Liver (tissue), 8 donors: ENCODE measurements at regions not wholly inside any gene's neighbourhood (a gene's known extent, or its start where the extent isn't known, plus 50 kb on each side); places are given as distances from the start of the nearest gene placed in this dataset.

Source experiments
- DNase-seq: peaks from one replicate; pipeline ENCODE4 v3.0.0-alpha.2; 2017; ENCODE audit warnings: low spot score
- H3K27ac ChIP-seq, 2 donors: one replicate each; pipeline ENCODE4 v1.7.0; 2013; ENCODE audit warnings: inconsistent platforms in 2 of 2, low read length in 2 of 2, control low read depth in 1 of 2, low read depth in 1 of 2, mild to moderate bottlenecking in 1 of 2
- H3K27me3 ChIP-seq, 4 donors: one replicate each; pipeline versions ENCODE4 v1.6.1 to v1.7.0; 2013; ENCODE audit warnings: low read length in 3 of 4, inconsistent platforms in 1 of 4, mild to moderate bottlenecking in 1 of 4, moderate library complexity in 1 of 4; ENCODE audit not compliant: control insufficient read depth in 4 of 4, insufficient read depth in 4 of 4
- H3K36me3 ChIP-seq, 4 donors: one replicate each; pipeline versions ENCODE4 v1.6.1 to v1.7.0; 2013; ENCODE audit warnings: low read length in 3 of 4, mild to moderate bottlenecking in 3 of 4, low read depth in 1 of 4, moderate library complexity in 1 of 4; ENCODE audit not compliant: control insufficient read depth in 4 of 4, insufficient read depth in 3 of 4
- H3K4me1 ChIP-seq, 4 donors: one replicate each; pipeline versions ENCODE4 v1.6.1 to v1.7.0; 2013; ENCODE audit warnings: low read length in 3 of 4, mild to moderate bottlenecking in 3 of 4, moderate library complexity in 1 of 4; ENCODE audit not compliant: control insufficient read depth in 4 of 4, insufficient read depth in 4 of 4
- H3K4me3 ChIP-seq, 3 donors: one replicate each; pipeline versions ENCODE4 v1.6.1 to v1.7.0; 2013; ENCODE audit warnings: low read length in 3 of 3, control low read depth in 1 of 3, low read depth in 1 of 3, mild to moderate bottlenecking in 1 of 3
- H3K9ac ChIP-seq, 2 donors: one replicate each; pipeline ENCODE4 v1.7.0; 2013; ENCODE audit warnings: low read length in 2 of 2, mild to moderate bottlenecking in 2 of 2, moderate library complexity in 2 of 2, control low read depth in 1 of 2, low read depth in 1 of 2
- H3K9me3 ChIP-seq, 4 donors: one replicate each; pipeline versions ENCODE4 v1.6.1 to v1.7.0; 2013; ENCODE audit warnings: low read length in 3 of 4; ENCODE audit not compliant: control insufficient read depth in 4 of 4
- CTCF ChIP-seq: fragments of 150-350 bp; IDR thresholded peaks from 2 replicates; pipeline ENCODE4 v1.5.1; 2017; ENCODE audit warnings: improper control_type of control experiment, low read depth, low read length; ENCODE audit not compliant: missing input control
- FOXA1 ChIP-seq: IDR thresholded peaks from 2 replicates; pipeline ENCODE4 v1.6.1; 2016; ENCODE audit warnings: antibody characterized with exemption
- FOXA2 ChIP-seq: IDR thresholded peaks from 2 replicates; pipeline ENCODE4 v1.6.1; 2016; ENCODE audit warnings: antibody characterized with exemption
- HNF4A ChIP-seq, 2 donors: conservative IDR thresholded peaks; 2 replicates each; pipeline ENCODE4 v1.6.1; 2016; ENCODE audit warnings: antibody characterized with exemption in 2 of 2, mild to moderate bottlenecking in 2 of 2
- HNF4G ChIP-seq: IDR thresholded peaks from 2 replicates; pipeline ENCODE4 v1.6.1; 2016; ENCODE audit warnings: antibody characterized with exemption
- JUND ChIP-seq, 2 donors: IDR thresholded peaks; 2 replicates each; pipeline ENCODE4 v1.6.1; 2016; ENCODE audit warnings: antibody characterized with exemption in 2 of 2
- NR2F2 ChIP-seq: IDR thresholded peaks from 2 replicates; pipeline ENCODE4 v1.6.1; 2016; ENCODE audit warnings: antibody characterized with exemption
- RAD21 ChIP-seq, 2 donors: IDR thresholded peaks; 2 replicates each; pipeline ENCODE4 v1.6.1; 2016; ENCODE audit warnings: antibody characterized with exemption in 2 of 2, mild to moderate bottlenecking in 2 of 2
- RXRA ChIP-seq, 2 donors: IDR thresholded peaks; 2 replicates each; pipeline ENCODE4 v1.6.1; 2017 to 2018; ENCODE audit warnings: antibody characterized with exemption in 2 of 2, mild to moderate bottlenecking in 1 of 2
- SP1 ChIP-seq: IDR thresholded peaks from 2 replicates; pipeline ENCODE4 v1.6.1; 2018; ENCODE audit warnings: antibody characterized with exemption, mild to moderate bottlenecking
- TAF1 ChIP-seq: conservative IDR thresholded peaks from 2 replicates; pipeline ENCODE4 v1.6.1; 2016; ENCODE audit warnings: antibody characterized with exemption, mild to moderate bottlenecking
- YY1 ChIP-seq: IDR thresholded peaks from 2 replicates; pipeline ENCODE4 v1.6.1; 2016; ENCODE audit warnings: antibody characterized with exemption, mild to moderate bottlenecking
- ZBTB33 ChIP-seq: IDR thresholded peaks from 2 replicates; pipeline ENCODE4 v1.6.1; 2016; ENCODE audit warnings: antibody characterized with exemption
- WGBS: extraction: QIAGEN DNeasy Blood & Tissue Kit; methylation state at CpG from one replicate; pipeline ENCODE4 v1.1.7; 2013; 5-methylcytosine and 5-hydroxymethylcytosine counted together
- TF ChIP-seq, protein P1 (sequence below): IDR thresholded peaks from 2 replicates; pipeline ENCODE4 v1.6.1; 2016; ENCODE audit warnings: antibody characterized with exemption, mild to moderate bottlenecking
- TF ChIP-seq, protein P2 (sequence below): IDR thresholded peaks from 2 replicates; pipeline ENCODE4 v1.6.1; 2016; ENCODE audit warnings: antibody characterized with exemption
- donor health status: healthy.
- donor health status: healthy.
- donor health status: healthy.
- donor health status: healthy.
- donor health status: healthy.

- no peak overlapping the region for H3K4me3 ChIP-seq
- DNase-seq = no peak
- H3K9ac ChIP-seq = no peak overlapping the region
- no peaks in the 10 kb centered on the region for H3K4me1 ChIP-seq
- no peaks in the 10 kb centered on the region for H3K36me3 ChIP-seq
- H3K27me3 ChIP-seq = no peaks in the 10 kb centered on the region
- H3K27ac ChIP-seq = no peak overlapping the region
- H3K9me3 ChIP-seq = no peaks in the 10 kb centered on the region
- 60% methylated on average over 1 of the region's 1 CpG for WGBS
- TF ChIP-seq HNF4A (conservative IDR thresholded peaks at IDR 0.05) (no peak), YY1 (no peak), RXRA (IDR thresholded peaks at IDR 0.05) (no peak), RAD21 (IDR thresholded peaks at IDR 0.05) (no peak), FOXA2 (no peak), TAF1 (no peak), NR2F2 (no peak), HNF4G (no peak), SP1 (no peak), ZBTB33 (no peak), FOXA1 (no peak), JUND (IDR thresholded peaks at IDR 0.05) (no peak)
- TF ChIP-seq, protein P1, sequence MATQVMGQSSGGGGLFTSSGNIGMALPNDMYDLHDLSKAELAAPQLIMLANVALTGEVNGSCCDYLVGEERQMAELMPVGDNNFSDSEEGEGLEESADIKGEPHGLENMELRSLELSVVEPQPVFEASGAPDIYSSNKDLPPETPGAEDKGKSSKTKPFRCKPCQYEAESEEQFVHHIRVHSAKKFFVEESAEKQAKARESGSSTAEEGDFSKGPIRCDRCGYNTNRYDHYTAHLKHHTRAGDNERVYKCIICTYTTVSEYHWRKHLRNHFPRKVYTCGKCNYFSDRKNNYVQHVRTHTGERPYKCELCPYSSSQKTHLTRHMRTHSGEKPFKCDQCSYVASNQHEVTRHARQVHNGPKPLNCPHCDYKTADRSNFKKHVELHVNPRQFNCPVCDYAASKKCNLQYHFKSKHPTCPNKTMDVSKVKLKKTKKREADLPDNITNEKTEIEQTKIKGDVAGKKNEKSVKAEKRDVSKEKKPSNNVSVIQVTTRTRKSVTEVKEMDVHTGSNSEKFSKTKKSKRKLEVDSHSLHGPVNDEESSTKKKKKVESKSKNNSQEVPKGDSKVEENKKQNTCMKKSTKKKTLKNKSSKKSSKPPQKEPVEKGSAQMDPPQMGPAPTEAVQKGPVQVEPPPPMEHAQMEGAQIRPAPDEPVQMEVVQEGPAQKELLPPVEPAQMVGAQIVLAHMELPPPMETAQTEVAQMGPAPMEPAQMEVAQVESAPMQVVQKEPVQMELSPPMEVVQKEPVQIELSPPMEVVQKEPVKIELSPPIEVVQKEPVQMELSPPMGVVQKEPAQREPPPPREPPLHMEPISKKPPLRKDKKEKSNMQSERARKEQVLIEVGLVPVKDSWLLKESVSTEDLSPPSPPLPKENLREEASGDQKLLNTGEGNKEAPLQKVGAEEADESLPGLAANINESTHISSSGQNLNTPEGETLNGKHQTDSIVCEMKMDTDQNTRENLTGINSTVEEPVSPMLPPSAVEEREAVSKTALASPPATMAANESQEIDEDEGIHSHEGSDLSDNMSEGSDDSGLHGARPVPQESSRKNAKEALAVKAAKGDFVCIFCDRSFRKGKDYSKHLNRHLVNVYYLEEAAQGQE = no peak
- TF ChIP-seq, protein P2, sequence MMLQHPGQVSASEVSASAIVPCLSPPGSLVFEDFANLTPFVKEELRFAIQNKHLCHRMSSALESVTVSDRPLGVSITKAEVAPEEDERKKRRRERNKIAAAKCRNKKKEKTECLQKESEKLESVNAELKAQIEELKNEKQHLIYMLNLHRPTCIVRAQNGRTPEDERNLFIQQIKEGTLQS = no peak
These were observed 834.0 kb downstream of the DSC3 start for GRCh38 chr18:30208546-30208945.

GRCh38 chr18:30192216-30192615 is 850.3 kb downstream of the DSC3 start:
- H3K4me3 ChIP-seq = no peak overlapping the region
- 83% methylated on average over 3 of the region's 3 CpGs for WGBS
- no peak overlapping the region for H3K27ac ChIP-seq
- H3K9ac ChIP-seq = no peak overlapping the region
- DNase-seq = no peak
- no peaks in the 10 kb centered on the region for H3K9me3 ChIP-seq
- TF ChIP-seq NR2F2 (no peak), CTCF (no peak), ZBTB33 (no peak)
- H3K27me3 ChIP-seq = no peaks in the 10 kb centered on the region
- H3K4me1 ChIP-seq = no peaks in the 10 kb centered on the region
- H3K36me3 ChIP-seq = no peaks in the 10 kb centered on the region
